Lower leg skin (tissue), 4 donors: ENCODE measurements at regions not wholly inside any gene's neighbourhood (a gene's known extent, or its start where the extent isn't known, plus 50 kb on each side); places are given as distances from the start of the nearest gene placed in this dataset.

ENCODE experiments used
- DNase-seq, 2 donors: peaks; one replicate each; pipeline ENCODE4 v3.0.0-alpha.2; 2019; ENCODE audit warnings: low spot score in 2 of 2
- H3K4me3 ChIP-seq: fragments of 200-600 bp; sonication (generic); 2 replicates; pipeline ENCODE4 v1.5.1; 2017; ENCODE audit warnings: mild to moderate bottlenecking, low read depth; ENCODE audit not compliant: poor library complexity, severe bottlenecking
- POLR2A ChIP-seq, 2 donors: fragments of 450-650 bp; IDR thresholded peaks; one replicate each; pipeline ENCODE4 v1.6.1; 2016 to 2017; ENCODE audit warnings: antibody characterized with exemption in 2 of 2, mild to moderate bottlenecking in 1 of 2, moderate library complexity in 1 of 2
- WGBS, 2 donors: methylation state at CpG; one replicate each; pipeline ENCODE4 v1.1.5; 2018; 5-methylcytosine and 5-hydroxymethylcytosine counted together
- intact Hi-C: fragments of 100-400 bp; cut with DNase I; formaldehyde crosslinking; loops from one replicate; pipeline ENCODE4 v1.15.0; 2023; ENCODE audit warnings: low total_unique reads
- TF ChIP-seq, protein P1 (sequence below), 3 donors: fragments of 450-650 bp; IDR thresholded peaks; one replicate each; pipeline ENCODE4 v1.5.1; 2016; ENCODE audit warnings: antibody characterized with exemption in 3 of 3, mild to moderate bottlenecking in 3 of 3, moderate library complexity in 2 of 3

DNA sequence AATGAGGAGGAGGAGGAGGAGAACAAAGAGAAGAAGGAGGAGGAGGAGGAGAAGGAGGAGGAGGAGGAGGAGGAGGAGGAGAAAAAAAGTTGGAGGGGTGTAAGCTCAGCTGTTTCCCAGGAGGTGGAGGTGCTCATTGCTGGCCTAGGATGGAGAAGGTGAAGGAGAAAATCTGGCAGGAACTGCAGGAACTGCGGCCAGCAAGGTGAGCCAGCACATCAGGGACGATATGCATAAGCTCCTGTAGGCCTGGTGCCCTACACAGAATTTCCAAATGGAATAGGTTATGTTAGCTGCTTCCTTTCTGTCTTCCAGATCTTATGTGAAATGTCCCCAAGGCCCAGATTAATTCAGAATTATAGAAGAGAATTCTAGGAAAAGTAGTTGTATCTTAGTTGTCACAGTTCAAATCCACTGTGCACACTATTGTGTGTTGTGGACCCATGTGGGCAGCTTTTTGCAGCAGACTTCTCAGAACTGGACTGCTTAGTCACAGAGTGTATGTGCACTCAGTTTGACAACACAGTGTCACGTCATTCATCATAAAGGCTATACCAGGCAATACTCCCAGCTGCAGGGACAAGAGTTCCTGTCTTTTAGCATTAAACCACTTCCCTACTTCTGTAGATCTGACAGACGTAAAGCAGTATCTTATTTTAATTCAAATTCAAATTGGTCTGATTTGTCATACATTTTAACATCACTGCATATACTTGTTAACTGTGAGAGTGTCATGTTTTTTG lies 303.7 kb downstream of the HLX start:
- no peak overlapping the region for H3K4me3 ChIP-seq
- intact Hi-C loops, result no loop called here
- DNase-seq, result no peak
- 80 to 83% methylated on average over 4 of the region's 4 CpGs for whole genome bisulfite sequencing, 2 donors
- TF ChIP-seq, protein P1, sequence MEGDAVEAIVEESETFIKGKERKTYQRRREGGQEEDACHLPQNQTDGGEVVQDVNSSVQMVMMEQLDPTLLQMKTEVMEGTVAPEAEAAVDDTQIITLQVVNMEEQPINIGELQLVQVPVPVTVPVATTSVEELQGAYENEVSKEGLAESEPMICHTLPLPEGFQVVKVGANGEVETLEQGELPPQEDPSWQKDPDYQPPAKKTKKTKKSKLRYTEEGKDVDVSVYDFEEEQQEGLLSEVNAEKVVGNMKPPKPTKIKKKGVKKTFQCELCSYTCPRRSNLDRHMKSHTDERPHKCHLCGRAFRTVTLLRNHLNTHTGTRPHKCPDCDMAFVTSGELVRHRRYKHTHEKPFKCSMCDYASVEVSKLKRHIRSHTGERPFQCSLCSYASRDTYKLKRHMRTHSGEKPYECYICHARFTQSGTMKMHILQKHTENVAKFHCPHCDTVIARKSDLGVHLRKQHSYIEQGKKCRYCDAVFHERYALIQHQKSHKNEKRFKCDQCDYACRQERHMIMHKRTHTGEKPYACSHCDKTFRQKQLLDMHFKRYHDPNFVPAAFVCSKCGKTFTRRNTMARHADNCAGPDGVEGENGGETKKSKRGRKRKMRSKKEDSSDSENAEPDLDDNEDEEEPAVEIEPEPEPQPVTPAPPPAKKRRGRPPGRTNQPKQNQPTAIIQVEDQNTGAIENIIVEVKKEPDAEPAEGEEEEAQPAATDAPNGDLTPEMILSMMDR (IDR thresholded peaks at IDR 0.05), result no peak
- no peak for TF ChIP-seq POLR2A (IDR thresholded peaks at IDR 0.05)

DNA sequence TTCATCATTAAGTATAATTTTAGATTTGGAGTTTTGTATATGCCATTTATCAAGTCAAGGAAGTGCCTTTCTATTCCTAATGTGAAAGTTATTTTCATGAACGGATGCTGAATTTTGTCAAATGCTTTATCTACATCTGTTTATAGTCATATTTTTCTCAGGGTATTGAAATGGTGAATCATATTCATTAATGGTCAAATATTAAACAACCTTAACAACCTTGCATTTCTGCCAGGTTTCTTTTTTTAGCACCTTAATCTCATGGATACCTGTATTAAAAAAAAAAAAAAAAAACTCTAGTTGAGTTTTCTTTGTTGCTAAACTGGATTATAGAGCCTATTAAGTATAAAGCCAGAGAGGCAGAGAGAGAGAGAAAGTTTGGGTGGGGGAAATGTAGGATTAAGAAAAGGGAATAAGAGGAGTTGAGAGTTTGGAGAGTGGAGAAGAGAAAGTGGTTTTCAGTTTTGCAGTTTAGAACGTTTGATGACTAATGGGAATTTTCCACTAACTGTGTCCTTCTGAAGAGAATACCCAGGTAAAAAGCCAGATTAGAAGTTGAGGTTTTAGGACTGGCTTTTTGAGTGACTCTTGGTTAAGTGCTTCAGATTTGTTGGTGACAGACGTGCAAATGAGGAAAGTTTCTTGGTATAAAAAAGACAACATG lies 305.0 kb downstream of the HLX start:
- intact Hi-C loops, result no loop called here
- 67 to 71% methylated on average over 3 of the region's 3 CpGs for WGBS, 2 donors
- TF ChIP-seq, protein P1 (IDR thresholded peaks at IDR 0.05), result no peak
- no peak for TF ChIP-seq POLR2A (IDR thresholded peaks at IDR 0.05)
- no peak overlapping the region for H3K4me3 ChIP-seq
- no peak for DNase-seq

DNA sequence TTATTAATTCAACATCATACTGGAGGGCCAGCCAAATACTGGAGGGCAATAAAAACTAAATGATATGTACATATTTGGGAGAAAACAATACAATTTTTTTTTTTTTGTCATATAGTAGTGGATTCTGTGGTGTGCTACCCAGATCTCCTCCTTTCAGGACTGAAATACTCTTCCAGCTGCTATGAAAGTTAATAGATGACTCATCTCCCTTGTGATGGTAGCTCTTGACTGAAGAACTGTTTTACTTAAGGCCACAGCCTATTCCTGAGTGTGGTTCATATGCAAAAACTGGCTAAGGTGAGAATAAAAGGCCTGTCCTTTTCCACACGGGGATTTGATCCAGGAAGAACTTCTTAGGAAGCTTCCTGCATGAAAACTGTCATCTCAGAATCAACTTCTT lies 307.9 kb downstream of the HLX start:
- no peak for TF ChIP-seq POLR2A (IDR thresholded peaks at IDR 0.05)
- TF ChIP-seq, protein P1 (IDR thresholded peaks at IDR 0.05), result no peak

DNA sequence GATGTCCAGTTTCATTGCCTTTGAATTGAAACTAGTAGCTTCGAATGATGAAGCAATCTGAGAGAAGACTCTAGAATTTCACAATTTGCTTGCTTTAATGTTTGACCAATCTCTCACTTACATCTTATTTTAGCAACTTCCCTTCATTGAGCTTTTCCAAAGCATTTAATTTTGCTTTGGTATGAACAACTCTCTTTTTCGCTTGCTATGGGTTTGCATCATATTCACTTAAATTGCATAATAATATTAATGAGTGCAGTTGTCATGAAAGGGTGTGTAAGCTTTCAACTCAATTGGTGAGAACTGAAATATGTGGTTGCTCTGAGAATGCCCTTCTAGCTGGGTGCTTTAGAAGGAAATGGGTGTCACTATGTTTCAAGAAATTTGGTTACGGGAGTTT lies 309.2 kb downstream of the HLX start:
- no peak for DNase-seq
- TF ChIP-seq, protein P1 (IDR thresholded peaks at IDR 0.05), result no peak
- TF ChIP-seq POLR2A (IDR thresholded peaks at IDR 0.05), result no peak
- WGBS, 2 donors, result 87 to 93% methylated on average over 3 of the region's 3 CpGs
- intact Hi-C loops, result no loop called here
- H3K4me3 ChIP-seq, result no peak overlapping the region

More for the DNA sequence above, 307.9 kb downstream of the HLX start:
- 63 to 70% methylated on average over 1 of the region's 1 CpG for WGBS, 2 donors
- no peak for DNase-seq
- intact Hi-C loops, result no loop called here
- no peak overlapping the region for H3K4me3 ChIP-seq

DNA sequence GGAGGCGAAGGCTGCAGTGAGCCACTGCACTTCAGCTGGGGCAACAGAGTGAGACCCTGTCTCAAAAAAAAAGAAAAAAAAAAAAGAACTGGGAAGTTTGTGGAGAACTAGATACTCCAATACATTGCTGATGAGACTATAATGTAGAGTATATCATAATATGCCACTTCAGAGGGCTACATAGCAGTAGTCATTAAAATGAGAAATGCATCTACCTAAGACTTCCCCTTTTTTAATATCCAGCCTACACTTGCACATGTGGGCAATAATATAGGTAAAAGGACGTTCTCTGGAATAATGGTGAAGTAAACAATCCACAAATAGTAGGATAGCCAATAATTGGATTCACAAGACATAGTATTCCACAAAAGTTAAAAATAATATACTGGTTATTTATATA lies 311.0 kb downstream of the HLX start:
- no peak for DNase-seq
- no peak overlapping the region for H3K4me3 ChIP-seq
- 67 to 79% methylated on average over 2 of the region's 2 CpGs for WGBS, 2 donors
- intact Hi-C loops, result no loop called here
- TF ChIP-seq, protein P1 (IDR thresholded peaks at IDR 0.05), result no peak
- TF ChIP-seq POLR2A (IDR thresholded peaks at IDR 0.05), result no peak
